ENCODE measurements at regions not wholly inside any gene's neighbourhood (a gene's known extent, or its start where the extent isn't known, plus 50 kb on each side); places are given as distances from the start of the nearest gene placed in this dataset.

GRCh38 chr17:54530398-54530797 is 370.3 kb upstream of the TOM1L1 start:
- Histone ChIP-seq H4K20me1 (ENCODE audit: control insufficient read depth, extremely low read depth, insufficient read depth, low read length) (no peaks in the 10 kb centered on the region), H3K4me1 (ENCODE audit: control insufficient read depth, extremely low read depth, insufficient read depth, low read length) (no peaks in the 10 kb centered on the region), H3K4me3 (replicated peaks in 1 of 4; ENCODE audit: control extremely low read depth in 1 of 4, insufficient read depth in 1 of 4, low read depth in 3 of 4, low read length in 4 of 4) (no peak overlapping the region), H3K79me2 (ENCODE audit: control insufficient read depth, insufficient read depth, low read length) (no peaks in the 10 kb centered on the region), H3K36me3 (ENCODE audit: control insufficient read depth, insufficient read depth, low read length) (no peaks in the 10 kb centered on the region), H3K9me3 (ENCODE audit: control insufficient read depth, insufficient read depth, low read depth, low read length) (no peaks in the 10 kb centered on the region), H3K4me2 (ENCODE audit: extremely low read depth, insufficient read depth, low read length) (no peak overlapping the region), H3K9ac (ENCODE audit: insufficient read depth, low read length) (no peak overlapping the region), H3K27ac (ENCODE audit: insufficient read depth, low read length) (no peak overlapping the region), H3K27me3 (ENCODE audit: control insufficient read depth, insufficient read depth, low read length) (no peaks in the 10 kb centered on the region), H2AFZ (ENCODE audit: low read length) (no peak overlapping the region)
- no peak for DNase-seq (ENCODE audit: low read depth in 2 of 2)
- TF ChIP-seq CTCF (conservative IDR thresholded peaks at IDR 0.05 in 1 of 2, IDR thresholded peaks at IDR 0.05 in 1 of 2; ENCODE audit: low read depth in 1 of 2, low read length in 2 of 2) (no peak), EZH2 (IDR thresholded peaks at IDR 0.05; ENCODE audit: low read length, missing control alignments) (no peak)

- no peak overlapping the region for H3K9ac ChIP-seq (ENCODE audit: insufficient read depth, low read length)
- no peaks in the 10 kb centered on the region for H3K9me3 ChIP-seq (ENCODE audit: control insufficient read depth, insufficient read depth, low read depth, low read length)
- no peak overlapping the region for H3K4me3 ChIP-seq (replicated peaks in 1 of 4; ENCODE audit: control extremely low read depth in 1 of 4, insufficient read depth in 1 of 4, low read depth in 3 of 4, low read length in 4 of 4)
- H3K27me3 ChIP-seq (ENCODE audit: control insufficient read depth, insufficient read depth, low read length) = no peaks in the 10 kb centered on the region
- no peaks in the 10 kb centered on the region for H3K36me3 ChIP-seq (ENCODE audit: control insufficient read depth, insufficient read depth, low read length)
- TF ChIP-seq EZH2 (IDR thresholded peaks at IDR 0.05; ENCODE audit: low read length, missing control alignments) = no peak
- no peak for TF ChIP-seq CTCF (conservative IDR thresholded peaks at IDR 0.05 in 1 of 2, IDR thresholded peaks at IDR 0.05 in 1 of 2; ENCODE audit: low read depth in 1 of 2, low read length in 2 of 2)
- H3K4me1 ChIP-seq (ENCODE audit: control insufficient read depth, extremely low read depth, insufficient read depth, low read length) = no peaks in the 10 kb centered on the region
- H3K27ac ChIP-seq (ENCODE audit: insufficient read depth, low read length) = no peak overlapping the region
- no peak overlapping the region for H3K4me2 ChIP-seq (ENCODE audit: extremely low read depth, insufficient read depth, low read length)
- H4K20me1 ChIP-seq (ENCODE audit: control insufficient read depth, extremely low read depth, insufficient read depth, low read length) = no peaks in the 10 kb centered on the region
- H2AFZ ChIP-seq (ENCODE audit: low read length) = no peak overlapping the region
- no peaks in the 10 kb centered on the region for H3K79me2 ChIP-seq (ENCODE audit: control insufficient read depth, insufficient read depth, low read length)
- no peak for DNase-seq (ENCODE audit: low read depth in 2 of 2)
These were observed 364.3 kb upstream of the TOM1L1 start for GRCh38 chr17:54536306-54536705.

GRCh38 chr17:54537656-54538055 is 363.0 kb upstream of the TOM1L1 start:
- Histone ChIP-seq H3K4me2 (ENCODE audit: extremely low read depth, insufficient read depth, low read length) (no peak overlapping the region), H4K20me1 (ENCODE audit: control insufficient read depth, extremely low read depth, insufficient read depth, low read length) (no peaks in the 10 kb centered on the region), H3K9me3 (ENCODE audit: control insufficient read depth, insufficient read depth, low read depth, low read length) (no peaks in the 10 kb centered on the region), H3K36me3 (ENCODE audit: control insufficient read depth, insufficient read depth, low read length) (no peaks in the 10 kb centered on the region), H3K4me1 (ENCODE audit: control insufficient read depth, extremely low read depth, insufficient read depth, low read length) (no peaks in the 10 kb centered on the region), H2AFZ (ENCODE audit: low read length) (no peak overlapping the region), H3K4me3 (replicated peaks in 1 of 4; ENCODE audit: control extremely low read depth in 1 of 4, insufficient read depth in 1 of 4, low read depth in 3 of 4, low read length in 4 of 4) (no peak overlapping the region), H3K79me2 (ENCODE audit: control insufficient read depth, insufficient read depth, low read length) (no peaks in the 10 kb centered on the region), H3K27me3 (ENCODE audit: control insufficient read depth, insufficient read depth, low read length) (no peaks in the 10 kb centered on the region), H3K9ac (ENCODE audit: insufficient read depth, low read length) (no peak overlapping the region), H3K27ac (ENCODE audit: insufficient read depth, low read length) (no peak overlapping the region)
- no peak for DNase-seq (ENCODE audit: low read depth in 2 of 2)
- TF ChIP-seq CTCF (conservative IDR thresholded peaks at IDR 0.05 in 1 of 2, IDR thresholded peaks at IDR 0.05 in 1 of 2; ENCODE audit: low read depth in 1 of 2, low read length in 2 of 2) (no peak), EZH2 (IDR thresholded peaks at IDR 0.05; ENCODE audit: low read length, missing control alignments) (no peak)
